ENCODE measurements at regions not wholly inside any gene's neighbourhood (a gene's known extent, or its start where the extent isn't known, plus 50 kb on each side); places are given as distances from the start of the nearest gene placed in this dataset.
A peak's percentile ranks its signal among the peaks of the same experiment; 100 is the strongest.

DNA sequence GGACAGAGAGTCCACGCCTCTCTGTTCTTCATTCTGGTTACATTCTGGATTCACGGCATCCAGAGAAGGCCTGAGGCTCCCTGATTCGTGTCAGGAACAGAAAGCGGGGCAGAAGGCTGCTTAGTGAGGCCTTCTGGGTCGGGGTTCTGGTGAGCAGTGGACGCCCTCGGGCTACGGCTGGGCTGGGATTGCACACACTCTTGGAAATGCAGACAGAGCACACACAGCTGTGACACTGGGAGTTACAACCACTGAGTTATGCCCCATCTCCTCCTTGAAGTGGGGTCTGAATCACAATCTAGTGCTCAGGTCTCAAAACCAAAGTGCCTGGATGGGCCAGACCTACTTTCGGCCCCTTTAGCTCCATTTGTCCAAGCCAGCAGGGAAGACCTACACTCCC lies 156.9 kb upstream of the GDF10 start:
- no peak overlapping the region for H3K27ac ChIP-seq (replicated peaks in 1 of 4)
- H3K4me3 ChIP-seq: no peak overlapping the region
- H3K36me3 ChIP-seq: no peaks in the 10 kb centered on the region
- TF ChIP-seq POLR2AphosphoS5 (IDR thresholded peaks at IDR 0.05) (no peak), POLR2A (IDR thresholded peaks at IDR 0.05; ENCODE audit: low read depth) (no peak), EP300 (IDR thresholded peaks at IDR 0.05) (no peak)
- TF ChIP-seq, protein P1, sequence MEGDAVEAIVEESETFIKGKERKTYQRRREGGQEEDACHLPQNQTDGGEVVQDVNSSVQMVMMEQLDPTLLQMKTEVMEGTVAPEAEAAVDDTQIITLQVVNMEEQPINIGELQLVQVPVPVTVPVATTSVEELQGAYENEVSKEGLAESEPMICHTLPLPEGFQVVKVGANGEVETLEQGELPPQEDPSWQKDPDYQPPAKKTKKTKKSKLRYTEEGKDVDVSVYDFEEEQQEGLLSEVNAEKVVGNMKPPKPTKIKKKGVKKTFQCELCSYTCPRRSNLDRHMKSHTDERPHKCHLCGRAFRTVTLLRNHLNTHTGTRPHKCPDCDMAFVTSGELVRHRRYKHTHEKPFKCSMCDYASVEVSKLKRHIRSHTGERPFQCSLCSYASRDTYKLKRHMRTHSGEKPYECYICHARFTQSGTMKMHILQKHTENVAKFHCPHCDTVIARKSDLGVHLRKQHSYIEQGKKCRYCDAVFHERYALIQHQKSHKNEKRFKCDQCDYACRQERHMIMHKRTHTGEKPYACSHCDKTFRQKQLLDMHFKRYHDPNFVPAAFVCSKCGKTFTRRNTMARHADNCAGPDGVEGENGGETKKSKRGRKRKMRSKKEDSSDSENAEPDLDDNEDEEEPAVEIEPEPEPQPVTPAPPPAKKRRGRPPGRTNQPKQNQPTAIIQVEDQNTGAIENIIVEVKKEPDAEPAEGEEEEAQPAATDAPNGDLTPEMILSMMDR (IDR thresholded peaks at IDR 0.05): no peak
- H3K9me3 ChIP-seq: no peaks in the 10 kb centered on the region
- no peaks in the 10 kb centered on the region for H3K27me3 ChIP-seq
- intact Hi-C loops (cut with DNase I): no loop called here
- WGBS: 94% methylated on average over 3 of the region's 9 CpGs
- peak; percentile 79 for DNase-seq (ENCODE audit: extremely low spot score)
- H3K4me1 ChIP-seq: no peaks in the 10 kb centered on the region

DNA sequence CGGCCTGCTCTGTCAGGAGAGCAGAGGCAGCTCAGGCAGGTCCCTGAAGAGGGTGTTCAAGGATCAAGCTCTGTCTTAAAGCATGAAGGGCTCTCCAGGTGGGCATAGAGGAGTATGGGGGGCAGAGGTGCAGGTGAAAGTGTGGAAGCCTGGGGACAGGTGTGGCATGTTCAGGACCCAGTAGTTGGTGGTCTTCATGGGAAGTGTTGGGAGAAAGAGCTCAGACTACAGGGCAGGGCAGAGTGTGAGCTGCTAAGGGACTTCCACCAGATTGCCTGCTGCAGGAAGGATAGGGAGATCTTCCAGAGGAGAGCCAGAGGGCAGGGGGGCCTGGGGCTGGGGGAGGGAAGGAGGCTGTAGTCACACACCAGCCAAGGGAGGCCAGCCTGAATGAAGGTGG lies 156.5 kb upstream of the GDF10 start:
- Histone ChIP-seq H3K4me3 (no peak overlapping the region), H3K4me1 (no peaks in the 10 kb centered on the region), H3K27ac (replicated peaks in 1 of 4) (no peak overlapping the region), H3K27me3 (no peaks in the 10 kb centered on the region), H3K36me3 (no peaks in the 10 kb centered on the region), H3K9me3 (no peaks in the 10 kb centered on the region)
- intact Hi-C loops (cut with DNase I): no loop called here
- peak; percentile 84 for DNase-seq (ENCODE audit: extremely low spot score)
- WGBS: 100% methylated on average over 1 of the region's 1 CpG
- TF ChIP-seq, protein P1 (IDR thresholded peaks at IDR 0.05): no peak
- TF ChIP-seq EP300 (IDR thresholded peaks at IDR 0.05) (no peak), POLR2AphosphoS5 (IDR thresholded peaks at IDR 0.05) (no peak), POLR2A (IDR thresholded peaks at IDR 0.05; ENCODE audit: low read depth) (no peak)

DNA sequence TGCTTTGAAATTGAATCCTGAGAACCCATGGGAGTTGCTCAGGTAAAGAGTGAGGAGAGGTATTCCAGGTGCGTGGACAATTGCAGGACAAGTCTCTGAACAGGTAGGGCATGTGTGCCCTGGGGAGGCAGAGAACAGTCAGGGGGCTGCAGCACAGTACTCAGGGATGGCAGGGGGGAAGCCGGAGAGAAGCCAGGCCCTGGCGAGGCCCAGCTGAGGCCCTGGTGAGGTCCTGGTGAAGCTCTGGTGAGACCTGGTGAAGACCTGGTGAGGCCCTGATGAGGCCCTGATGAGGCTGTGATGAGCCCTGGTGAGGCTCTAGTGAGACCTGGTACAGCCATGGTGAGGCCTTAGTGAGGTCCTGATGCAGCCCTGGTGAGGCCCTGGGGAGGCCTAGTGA lies 155.5 kb upstream of the GDF10 start:
- TF ChIP-seq EP300 (IDR thresholded peaks at IDR 0.05) (no peak), POLR2A (IDR thresholded peaks at IDR 0.05; ENCODE audit: low read depth) (no peak), POLR2AphosphoS5 (IDR thresholded peaks at IDR 0.05) (no peak)
- TF ChIP-seq, protein P1 (IDR thresholded peaks at IDR 0.05): no peak
- WGBS: 97% methylated on average over 3 of the region's 3 CpGs
- Histone ChIP-seq H3K27ac (replicated peaks in 1 of 4) (no peak overlapping the region), H3K4me1 (no peaks in the 10 kb centered on the region), H3K27me3 (no peaks in the 10 kb centered on the region), H3K9me3 (no peaks in the 10 kb centered on the region), H3K36me3 (no peaks in the 10 kb centered on the region), H3K4me3 (no peak overlapping the region)
- intact Hi-C loops (cut with DNase I): no loop called here
- no peak for DNase-seq (ENCODE audit: extremely low spot score)

DNA sequence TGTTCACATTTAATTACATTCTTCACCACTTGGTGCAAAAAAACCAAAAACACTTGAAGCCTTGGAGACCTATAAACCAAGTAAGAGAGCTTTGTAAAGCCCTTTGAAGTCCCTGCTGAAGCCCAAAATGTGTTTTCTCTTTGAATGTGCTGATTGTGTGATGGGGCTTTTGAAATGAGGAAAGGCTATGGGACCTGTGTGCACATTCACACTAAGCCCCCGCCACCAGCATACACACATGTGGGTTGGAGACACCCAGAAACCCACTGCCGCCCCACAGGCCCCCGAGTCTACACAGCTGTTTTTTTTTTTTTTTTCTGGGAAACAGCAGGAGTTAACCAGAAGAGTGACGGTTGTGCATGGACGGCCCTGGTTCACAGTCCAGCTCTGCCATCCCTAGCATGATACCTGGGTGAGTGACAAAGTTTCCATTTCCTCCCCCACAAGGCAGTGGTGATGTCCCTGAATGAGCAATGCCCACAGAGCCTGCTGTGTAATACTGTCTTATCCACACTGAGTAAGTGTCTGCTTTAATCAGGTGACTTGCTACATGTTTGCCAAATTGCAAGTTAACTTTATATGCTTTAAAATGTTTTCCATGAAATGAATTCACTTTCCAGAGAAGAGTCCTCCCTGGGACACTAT lies 154.6 kb upstream of the GDF10 start:
- Histone ChIP-seq H3K4me3 (no peak overlapping the region), H3K4me1 (no peaks in the 10 kb centered on the region), H3K9me3 (no peaks in the 10 kb centered on the region), H3K27me3 (no peaks in the 10 kb centered on the region), H3K36me3 (no peaks in the 10 kb centered on the region), H3K27ac (replicated peaks in 1 of 4) (no peak overlapping the region)
- TF ChIP-seq, protein P1 (IDR thresholded peaks at IDR 0.05): no peak
- TF ChIP-seq EP300 (IDR thresholded peaks at IDR 0.05) (no peak), POLR2AphosphoS5 (IDR thresholded peaks at IDR 0.05) (no peak), POLR2A (IDR thresholded peaks at IDR 0.05; ENCODE audit: low read depth) (no peak)
- WGBS: 95% methylated on average over 5 of the region's 5 CpGs
- DNase-seq (ENCODE audit: extremely low spot score): no peak
- intact Hi-C loops (cut with DNase I): no loop called here

DNA sequence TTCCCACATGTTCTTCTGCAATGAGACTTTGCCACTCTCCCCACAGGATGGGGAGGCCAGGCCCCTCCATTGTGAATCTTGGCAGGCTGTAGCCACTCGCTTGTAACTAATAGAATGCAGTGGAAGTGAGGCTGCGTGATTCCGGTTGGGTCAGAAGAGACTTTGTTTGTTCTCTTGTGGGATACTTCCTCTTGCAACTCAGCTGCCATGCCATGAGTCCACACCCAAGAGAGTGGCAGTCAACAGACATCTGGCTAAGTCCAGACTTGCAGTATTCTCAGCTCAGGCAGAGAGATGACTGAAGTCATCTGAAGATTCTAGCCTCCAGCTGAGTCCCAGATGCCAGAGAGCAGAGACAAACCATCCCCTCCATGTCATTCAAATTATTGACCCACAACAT lies 153.4 kb upstream of the GDF10 start:
- Histone ChIP-seq H3K27me3 (no peaks in the 10 kb centered on the region), H3K9me3 (no peaks in the 10 kb centered on the region), H3K27ac (replicated peaks in 1 of 4) (no peak overlapping the region), H3K4me1 (no peaks in the 10 kb centered on the region), H3K36me3 (no peaks in the 10 kb centered on the region), H3K4me3 (no peak overlapping the region)
- 66% methylated on average over 3 of the region's 3 CpGs for WGBS
- TF ChIP-seq POLR2A (IDR thresholded peaks at IDR 0.05; ENCODE audit: low read depth) (no peak), EP300 (IDR thresholded peaks at IDR 0.05) (no peak), POLR2AphosphoS5 (IDR thresholded peaks at IDR 0.05) (no peak)
- TF ChIP-seq, protein P1 (IDR thresholded peaks at IDR 0.05): no peak
- DNase-seq (ENCODE audit: extremely low spot score): no peak
- intact Hi-C loops (cut with DNase I): no loop called here

Data from esophagus muscularis mucosa (tissue), 4 donors.